Glutamatergic neuron (in vitro differentiated cells): ENCODE measurements at regions not wholly inside any gene's neighbourhood (a gene's known extent, or its start where the extent isn't known, plus 50 kb on each side); places are given as distances from the start of the nearest gene placed in this dataset.

ENCODE experiments used
- DNase-seq: peaks from one replicate; pipeline ENCODE4 v3.0.0; 2022
- H3K27ac Mint-ChIP-seq: one replicate; pipeline ENCODE4 v1.8.0; 2020; ENCODE audit warnings: mild to moderate bottlenecking, mixed read lengths, inconsistent platforms; ENCODE audit not compliant: unreplicated experiment
- H3K27me3 Mint-ChIP-seq: one replicate; pipeline ENCODE4 v1.8.0; 2020; ENCODE audit warnings: mild to moderate bottlenecking, moderate library complexity, mixed read lengths, inconsistent platforms; ENCODE audit not compliant: unreplicated experiment
- H3K36me3 Mint-ChIP-seq: one replicate; pipeline ENCODE4 v1.8.0; 2020; ENCODE audit warnings: mild to moderate bottlenecking, mixed read lengths, inconsistent platforms; ENCODE audit not compliant: unreplicated experiment
- H3K4me1 Mint-ChIP-seq: one replicate; pipeline ENCODE4 v1.8.0; 2020; ENCODE audit warnings: mild to moderate bottlenecking, low read depth, mixed read lengths, inconsistent platforms; ENCODE audit not compliant: unreplicated experiment
- H3K4me3 Mint-ChIP-seq: one replicate; pipeline ENCODE4 v1.8.0; 2020; ENCODE audit warnings: mild to moderate bottlenecking, mixed read lengths, inconsistent platforms; ENCODE audit not compliant: unreplicated experiment
- H3K9me3 Mint-ChIP-seq: one replicate; pipeline ENCODE4 v1.8.0; 2020; ENCODE audit warnings: mild to moderate bottlenecking, moderate library complexity, mixed read lengths, inconsistent platforms; ENCODE audit not compliant: unreplicated experiment
- TF ChIP-seq, protein P1 (sequence below): fragments of 200-600 bp; sonication (generic); IDR thresholded peaks from one replicate; pipeline ENCODE4 v1.5.0; 2021; ENCODE audit not compliant: partially characterized antibody, unreplicated experiment

DNA sequence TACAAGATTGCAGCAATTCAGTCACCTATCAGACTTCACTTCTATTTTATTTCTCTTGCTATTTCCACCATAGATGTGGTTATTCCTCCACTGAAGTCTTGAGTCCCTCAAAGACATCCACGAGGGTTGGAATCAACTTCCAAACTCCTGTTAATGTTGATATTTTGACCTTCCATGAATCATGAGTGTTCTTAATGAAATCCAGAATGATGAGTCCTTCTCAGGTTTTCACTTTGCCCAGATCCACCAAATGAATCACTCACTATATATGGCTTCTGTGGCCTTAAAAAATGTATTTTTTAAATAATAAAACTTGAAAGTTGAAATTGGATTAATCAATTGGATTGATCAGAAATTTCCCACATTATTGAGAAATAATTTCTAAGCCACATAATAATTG, 1821.0 kb downstream of the EFNA5 start:
- H3K27ac Mint-ChIP-seq: no peak overlapping the region
- TF ChIP-seq, protein P1, sequence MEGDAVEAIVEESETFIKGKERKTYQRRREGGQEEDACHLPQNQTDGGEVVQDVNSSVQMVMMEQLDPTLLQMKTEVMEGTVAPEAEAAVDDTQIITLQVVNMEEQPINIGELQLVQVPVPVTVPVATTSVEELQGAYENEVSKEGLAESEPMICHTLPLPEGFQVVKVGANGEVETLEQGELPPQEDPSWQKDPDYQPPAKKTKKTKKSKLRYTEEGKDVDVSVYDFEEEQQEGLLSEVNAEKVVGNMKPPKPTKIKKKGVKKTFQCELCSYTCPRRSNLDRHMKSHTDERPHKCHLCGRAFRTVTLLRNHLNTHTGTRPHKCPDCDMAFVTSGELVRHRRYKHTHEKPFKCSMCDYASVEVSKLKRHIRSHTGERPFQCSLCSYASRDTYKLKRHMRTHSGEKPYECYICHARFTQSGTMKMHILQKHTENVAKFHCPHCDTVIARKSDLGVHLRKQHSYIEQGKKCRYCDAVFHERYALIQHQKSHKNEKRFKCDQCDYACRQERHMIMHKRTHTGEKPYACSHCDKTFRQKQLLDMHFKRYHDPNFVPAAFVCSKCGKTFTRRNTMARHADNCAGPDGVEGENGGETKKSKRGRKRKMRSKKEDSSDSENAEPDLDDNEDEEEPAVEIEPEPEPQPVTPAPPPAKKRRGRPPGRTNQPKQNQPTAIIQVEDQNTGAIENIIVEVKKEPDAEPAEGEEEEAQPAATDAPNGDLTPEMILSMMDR: no peak
- peaks cover 4% of the 10 kb centered on the region for H3K4me1 Mint-ChIP-seq
- H3K4me3 Mint-ChIP-seq: no peak overlapping the region
- H3K9me3 Mint-ChIP-seq: no peaks in the 10 kb centered on the region
- DNase-seq: no peak
- H3K27me3 Mint-ChIP-seq: no peaks in the 10 kb centered on the region
- H3K36me3 Mint-ChIP-seq: no peaks in the 10 kb centered on the region

DNA sequence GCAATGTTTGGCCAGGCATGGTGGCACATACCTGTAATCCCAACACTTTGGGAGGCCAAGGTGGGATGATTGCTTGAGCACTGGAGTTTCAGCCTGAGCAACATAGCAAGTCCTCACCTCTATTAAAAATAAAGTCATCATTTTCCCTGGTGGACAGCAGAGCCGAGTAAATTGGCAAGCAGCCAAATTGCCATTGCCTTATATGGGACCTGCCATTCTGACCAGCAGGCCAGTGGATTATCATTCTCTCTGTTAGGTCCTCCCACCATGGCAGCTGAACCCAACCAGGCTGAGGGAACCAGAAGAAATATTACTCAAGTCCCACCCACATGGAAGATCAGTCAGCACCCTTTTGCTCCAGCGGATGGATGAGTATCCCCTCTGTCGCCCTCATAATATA, 1829.9 kb downstream of the EFNA5 start:
- H3K9me3 Mint-ChIP-seq: no peaks in the 10 kb centered on the region
- no peaks in the 10 kb centered on the region for H3K36me3 Mint-ChIP-seq
- no peak for DNase-seq
- TF ChIP-seq, protein P1: no peak
- H3K4me3 Mint-ChIP-seq: no peak overlapping the region
- peaks cover 2% of the 10 kb centered on the region for H3K4me1 Mint-ChIP-seq
- H3K27me3 Mint-ChIP-seq: no peaks in the 10 kb centered on the region
- no peak overlapping the region for H3K27ac Mint-ChIP-seq

DNA sequence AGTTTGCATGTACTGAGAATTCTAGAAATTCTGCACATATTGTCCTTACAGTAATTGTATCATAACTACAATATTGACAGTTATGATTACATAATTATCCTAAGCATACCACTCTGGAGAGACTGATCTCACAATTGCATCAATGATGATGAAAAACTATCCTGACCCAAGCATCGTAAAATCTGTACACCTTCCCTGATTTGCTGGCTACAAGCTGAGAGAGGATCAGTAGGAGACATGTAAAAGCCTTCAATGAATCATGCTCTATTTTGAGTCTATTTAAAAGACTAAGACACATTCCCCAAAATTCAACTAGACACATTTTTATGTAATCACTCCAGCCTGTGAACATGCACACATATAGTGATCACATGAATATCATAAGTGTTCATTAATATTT, 1833.8 kb downstream of the EFNA5 start:
- Mint-ChIP-seq H3K4me3 (no peak overlapping the region), H3K27ac (no peak overlapping the region), H3K36me3 (no peaks in the 10 kb centered on the region), H3K4me1 (no peaks in the 10 kb centered on the region), H3K27me3 (no peaks in the 10 kb centered on the region), H3K9me3 (no peaks in the 10 kb centered on the region)
- TF ChIP-seq, protein P1: no peak
- no peak for DNase-seq

GRCh38 chr5:105836268-105836667, 1834.5 kb downstream of the EFNA5 start:
- Mint-ChIP-seq H3K4me3 (no peak overlapping the region), H3K27me3 (no peaks in the 10 kb centered on the region), H3K36me3 (no peaks in the 10 kb centered on the region), H3K9me3 (no peaks in the 10 kb centered on the region), H3K4me1 (no peaks in the 10 kb centered on the region), H3K27ac (no peak overlapping the region)
- TF ChIP-seq, protein P1: no peak
- no peak for DNase-seq

GRCh38 chr5:105828821-105829220, 1841.9 kb downstream of the EFNA5 start:
- TF ChIP-seq, protein P1: no peak
- Mint-ChIP-seq H3K27me3 (no peaks in the 10 kb centered on the region), H3K4me3 (no peak overlapping the region), H3K4me1 (no peaks in the 10 kb centered on the region), H3K9me3 (no peaks in the 10 kb centered on the region), H3K27ac (no peak overlapping the region), H3K36me3 (no peaks in the 10 kb centered on the region)
- DNase-seq: no peak
